Adrenal gland (tissue), 5 donors: ENCODE measurements at regions not wholly inside any gene's neighbourhood (a gene's known extent, or its start where the extent isn't known, plus 50 kb on each side); places are given as distances from the start of the nearest gene placed in this dataset.

Experiments used
- CTCF ChIP-seq, 6 experiments: fragments of 450-650 bp in 4 of 6; fragments of 200-600 bp in 2 of 6; sonication (generic) in 1 of 6; IDR thresholded peaks; 1 replicate in 5 of 6; 2 replicates in 1 of 6; pipeline versions ENCODE4 v1.5.1 to v1.8.0; 2016 to 2021; ENCODE audit warnings: antibody characterized with exemption in 6 of 6, mild to moderate bottlenecking in 2 of 6, moderate library complexity in 1 of 6
- POLR2A ChIP-seq, 2 donors: fragments of 450-650 bp; IDR thresholded peaks; one replicate each; pipeline ENCODE4 v1.6.1; 2017; ENCODE audit warnings: antibody characterized with exemption in 2 of 2, mild to moderate bottlenecking in 2 of 2, moderate library complexity in 1 of 2
- donor health status: DM: no; HTN: no; CAD: no.

- TF ChIP-seq POLR2A (IDR thresholded peaks at IDR 0.05) (no peak), CTCF (IDR thresholded peaks at IDR 0.05) (no peak)
These were observed 381.1 kb upstream of the NCAM2 start for GRCh38 chr21:20617130-20617529.
